Prostate gland (tissue), 2 donors: ENCODE measurements at regions not wholly inside any gene's neighbourhood (a gene's known extent, or its start where the extent isn't known, plus 50 kb on each side); places are given as distances from the start of the nearest gene placed in this dataset.

Experiments used
- CTCF ChIP-seq, 4 experiments: fragments of 200-600 bp in 2 of 4; fragments of 450-650 bp in 2 of 4; sonication (generic) in 2 of 4; IDR thresholded peaks; 1 replicate in 3 of 4; 2 replicates in 1 of 4; pipeline ENCODE4 v1.5.1; 2016 to 2019; ENCODE audit warnings: antibody characterized with exemption in 4 of 4, mild to moderate bottlenecking in 2 of 4, moderate library complexity in 2 of 4
- POLR2A ChIP-seq: fragments of 450-650 bp; IDR thresholded peaks from one replicate; pipeline ENCODE4 v1.6.1; 2016; ENCODE audit warnings: antibody characterized with exemption, mild to moderate bottlenecking

- TF ChIP-seq CTCF (IDR thresholded peaks at IDR 0.05): no peak
- no peak for TF ChIP-seq POLR2A
These were observed 109.4 kb downstream of the MAT2B start for GRCh38 chr5:163614787-163615186.
